H1 (cell line): ENCODE measurements at regions not wholly inside any gene's neighbourhood (a gene's known extent, or its start where the extent isn't known, plus 50 kb on each side); places are given as distances from the start of the nearest gene placed in this dataset.

Experiments
- CTCF ChIA-PET: fragments of 300-600 bp; sonication (Branson Sonifier 250); formaldehyde crosslinking; loops from one replicate; lab custom pipeline; 2021; ENCODE audit not compliant: partially characterized antibody; lab: Charles Lee
- POLR2A ChIA-PET: fragments of 300-600 bp; sonication (Branson Sonifier 250); formaldehyde crosslinking; loops from one replicate; lab custom pipeline; 2021; ENCODE audit warnings: inconsistent platforms; ENCODE audit not compliant: partially characterized antibody; lab: Charles Lee
- DNase-seq, 2 experiments: peaks; one replicate each; pipeline versions ENCODE4 v3.0.0 to v3.0.0-alpha.2; 2010 to 2022; ENCODE audit warnings: low spot score in 2 of 2, low read depth in 1 of 2, mixed read lengths in 1 of 2
- FAIRE-seq: peaks from 2 replicates; lab custom pipeline; 2011; peaks lifted over from hg19 to GRCh38; lab: Jason Lieb, UNC
- H2AFZ ChIP-seq: 2 replicates; pipeline ENCODE4 v1.8.1; 2012; ENCODE audit warnings: low read length, inconsistent platforms
- H2AK5ac ChIP-seq: 2 replicates; pipeline ENCODE4 v1.6.1; 2013; ENCODE audit warnings: low read depth, low read length
- H2BK120ac ChIP-seq: replicated peaks from 2 replicates; pipeline ENCODE3; 2013; ENCODE audit warnings: low read depth, low read length, inconsistent platforms
- H2BK12ac ChIP-seq: 2 replicates; pipeline ENCODE4 v1.6.1; 2013; ENCODE audit warnings: low read depth, low read length
- H2BK15ac ChIP-seq: 2 replicates; pipeline ENCODE4 v1.6.1; 2013; ENCODE audit warnings: low read length
- H2BK20ac ChIP-seq: 2 replicates; pipeline ENCODE4 v1.6.1; 2013; ENCODE audit warnings: low read length
- H2BK5ac ChIP-seq: 2 replicates; pipeline ENCODE4 v1.6.1; 2013; ENCODE audit warnings: low read depth, low read length
- H3K14ac ChIP-seq: 2 replicates; pipeline ENCODE4 v1.6.1; 2013; ENCODE audit warnings: inconsistent platforms; ENCODE audit not compliant: insufficient read length
- H3K18ac ChIP-seq: 2 replicates; pipeline ENCODE4 v1.6.1; 2013; ENCODE audit warnings: low read length; ENCODE audit errors: extremely low read depth
- H3K23ac ChIP-seq: 2 replicates; pipeline ENCODE4 v1.6.1; 2013; ENCODE audit warnings: inconsistent platforms; ENCODE audit not compliant: insufficient read length
- H3K23me2 ChIP-seq: 2 replicates; pipeline ENCODE4 v1.6.1; 2013; ENCODE audit warnings: low read depth, low read length
- H3K27ac ChIP-seq: 2 replicates; pipeline ENCODE4 v1.6.1; 2011; ENCODE audit warnings: low read depth, low read length, inconsistent platforms
- H3K27me3 ChIP-seq, 4 experiments: replicated peaks in 1 of 4; 1 replicate in 1 of 4; 2 replicates in 3 of 4; pipeline versions ENCODE4 v1.6.1 to v1.8.1; 2011 to 2013; ENCODE audit warnings: low read length in 3 of 4, mild to moderate bottlenecking in 3 of 4, inconsistent platforms in 2 of 4, mixed read lengths in 2 of 4, moderate library complexity in 1 of 4; ENCODE audit not compliant: control insufficient read depth in 3 of 4, insufficient read depth in 3 of 4; ENCODE audit errors: extremely low read depth in 1 of 4
- H3K36me3 ChIP-seq, 4 experiments: 2 replicates each; pipeline versions ENCODE4 v1.6.1 to v1.8.1; 2011 to 2013; ENCODE audit warnings: mild to moderate bottlenecking in 4 of 4, low read length in 3 of 4, moderate library complexity in 2 of 4, control low read depth in 1 of 4, inconsistent platforms in 1 of 4; ENCODE audit not compliant: insufficient read depth in 4 of 4, control insufficient read depth in 2 of 4
- H3K4ac ChIP-seq: replicated peaks from 2 replicates; pipeline ENCODE3; 2013; ENCODE audit warnings: low read length, low read depth, mixed read lengths, inconsistent platforms; ENCODE audit not compliant: insufficient read length
- H3K4me1 ChIP-seq, 4 experiments: replicated peaks in 1 of 4; 1 replicate in 1 of 4; 2 replicates in 3 of 4; pipeline versions ENCODE4 v1.6.1 to v1.8.1; 2011 to 2013; ENCODE audit warnings: low read length in 3 of 4, inconsistent platforms in 2 of 4, mixed read lengths in 1 of 4; ENCODE audit not compliant: insufficient read depth in 4 of 4, control insufficient read depth in 3 of 4
- H3K4me2 ChIP-seq, 2 experiments: 2 replicates each; pipeline versions ENCODE4 v1.6.1 to v1.8.1; 2011 to 2013; ENCODE audit warnings: low read depth in 2 of 2, low read length in 2 of 2, control low read depth in 1 of 2, inconsistent platforms in 1 of 2, mild to moderate bottlenecking in 1 of 2; ENCODE audit not compliant: insufficient read depth in 1 of 2
- H3K4me3 ChIP-seq, 4 experiments: fragments of 200-600, 300-600 bp in 1 of 4; sonication (generic), shearing (Covaris generic), sonication (Bioruptor Twin) in 1 of 4; 2 replicates each; pipeline versions ENCODE4 v1.5.1 to v1.8.1; 2011 to 2016; ENCODE audit warnings: low read length in 4 of 4, low read depth in 3 of 4, control low read depth in 2 of 4, inconsistent platforms in 2 of 4, mild to moderate bottlenecking in 2 of 4, mixed read lengths in 1 of 4, moderate library complexity in 1 of 4; ENCODE audit not compliant: insufficient read depth in 2 of 4; ENCODE audit errors: extremely low read depth in 1 of 4
- H3K56ac ChIP-seq: replicated peaks from 2 replicates; pipeline ENCODE3; 2013; ENCODE audit warnings: low read depth, mild to moderate bottlenecking, mixed read lengths, low read length, inconsistent platforms; ENCODE audit not compliant: insufficient read length
- H3K79me1 ChIP-seq: 2 replicates; pipeline ENCODE4 v1.6.1; 2013; ENCODE audit warnings: low read depth, low read length, control low read depth
- H3K79me2 ChIP-seq, 2 experiments: 2 replicates each; pipeline versions ENCODE4 v1.6.1 to v1.8.1; 2012 to 2013; ENCODE audit warnings: low read length in 2 of 2, mild to moderate bottlenecking in 2 of 2, inconsistent platforms in 1 of 2; ENCODE audit not compliant: insufficient read depth in 2 of 2, control insufficient read depth in 1 of 2
- H3K9ac ChIP-seq, 4 experiments: replicated peaks in 1 of 4; 1 replicate in 1 of 4; 2 replicates in 3 of 4; pipeline versions ENCODE4 v1.6.1 to v1.8.1; 2011 to 2013; ENCODE audit warnings: low read depth in 3 of 4, low read length in 3 of 4, control low read depth in 2 of 4, mild to moderate bottlenecking in 2 of 4, moderate library complexity in 2 of 4, inconsistent platforms in 1 of 4; ENCODE audit errors: extremely low read depth in 1 of 4
- H3K9me3 ChIP-seq, 2 experiments: 2 replicates each; pipeline versions ENCODE4 v1.6.1 to v1.8.1; 2012 to 2013; ENCODE audit warnings: mild to moderate bottlenecking in 2 of 2, moderate library complexity in 2 of 2, control low read depth in 1 of 2, inconsistent platforms in 1 of 2, low read depth in 1 of 2, low read length in 1 of 2, mixed read lengths in 1 of 2; ENCODE audit not compliant: insufficient read depth in 2 of 2
- H4K20me1 ChIP-seq, 2 experiments: replicated peaks in 1 of 2; 2 replicates each; pipeline versions ENCODE3 to v1.8.1; 2011 to 2013; ENCODE audit warnings: inconsistent platforms in 2 of 2, low read length in 2 of 2, mild to moderate bottlenecking in 1 of 2; ENCODE audit not compliant: insufficient read depth in 2 of 2, control insufficient read depth in 1 of 2
- H4K5ac ChIP-seq: 2 replicates; pipeline ENCODE4 v1.6.1; 2013; ENCODE audit warnings: low read length, low read depth, mixed read lengths, inconsistent platforms; ENCODE audit not compliant: insufficient read length
- H4K8ac ChIP-seq: 2 replicates; pipeline ENCODE4 v1.8.0; 2013; ENCODE audit warnings: mild to moderate bottlenecking, moderate library complexity, low read length, inconsistent platforms; ENCODE audit not compliant: insufficient read depth; ENCODE audit errors: extremely low read depth
- H4K91ac ChIP-seq: replicated peaks from 2 replicates; pipeline ENCODE3; 2013; ENCODE audit warnings: low read length, mixed read lengths, inconsistent platforms; ENCODE audit not compliant: insufficient read length
- CBX5 ChIP-seq: fragments of 300-800, 300-1000 bp; sonication (generic); IDR thresholded peaks from 2 replicates; pipeline ENCODE4 v1.7.1; 2016; ENCODE audit warnings: antibody characterized with exemption, low read length, low read depth
- CHD1 ChIP-seq: IDR thresholded peaks from 2 replicates; pipeline ENCODE4 v1.6.1; 2012; ENCODE audit warnings: low read depth, low read length, improper control_type of control experiment
- EGR1 ChIP-seq: IDR thresholded peaks from 2 replicates; pipeline ENCODE4 v1.6.1; 2011; ENCODE audit warnings: low read depth, low read length, borderline replicate concordance
- RAD21 ChIP-seq, 2 experiments: IDR thresholded peaks in 1 of 2; conservative IDR thresholded peaks in 1 of 2; 2 replicates each; pipeline ENCODE4 v1.6.1; 2011; ENCODE audit warnings: low read depth in 2 of 2, low read length in 2 of 2, improper control_type of control experiment in 1 of 2, inconsistent platforms in 1 of 2, mild to moderate bottlenecking in 1 of 2, moderate library complexity in 1 of 2
- RFX5 ChIP-seq: IDR thresholded peaks from 2 replicates; pipeline ENCODE4 v1.6.1; 2011; ENCODE audit warnings: low read depth, low read length, improper control_type of control experiment, borderline replicate concordance
- TAF1 ChIP-seq: IDR thresholded peaks from 2 replicates; pipeline ENCODE4 v1.6.1; 2011; ENCODE audit warnings: mild to moderate bottlenecking, low read depth, low read length
- YY1 ChIP-seq: IDR thresholded peaks from 2 replicates; pipeline ENCODE4 v1.6.1; 2011; ENCODE audit warnings: low read depth, mild to moderate bottlenecking, low read length
- WGBS, 2 experiments: shearing (Covaris generic) in 1 of 2; methylation state at CpG; one replicate each; pipeline versions ENCODE4 v1.1.6 to v1.1.7; 2013 to 2015; ENCODE audit warnings: low lambda C conversion rate in 2 of 2, mixed read lengths in 2 of 2, inconsistent platforms in 1 of 2, low coverage in 1 of 2, missing lambda C conversion rate in 1 of 2; ENCODE audit not compliant: insufficient replicate concordance in 2 of 2, insufficient coverage in 1 of 2, insufficient read length in 1 of 2; ENCODE audit errors: extremely low coverage in 1 of 2, missing lambda C conversion rate in 1 of 2; 5-methylcytosine and 5-hydroxymethylcytosine counted together

DNA sequence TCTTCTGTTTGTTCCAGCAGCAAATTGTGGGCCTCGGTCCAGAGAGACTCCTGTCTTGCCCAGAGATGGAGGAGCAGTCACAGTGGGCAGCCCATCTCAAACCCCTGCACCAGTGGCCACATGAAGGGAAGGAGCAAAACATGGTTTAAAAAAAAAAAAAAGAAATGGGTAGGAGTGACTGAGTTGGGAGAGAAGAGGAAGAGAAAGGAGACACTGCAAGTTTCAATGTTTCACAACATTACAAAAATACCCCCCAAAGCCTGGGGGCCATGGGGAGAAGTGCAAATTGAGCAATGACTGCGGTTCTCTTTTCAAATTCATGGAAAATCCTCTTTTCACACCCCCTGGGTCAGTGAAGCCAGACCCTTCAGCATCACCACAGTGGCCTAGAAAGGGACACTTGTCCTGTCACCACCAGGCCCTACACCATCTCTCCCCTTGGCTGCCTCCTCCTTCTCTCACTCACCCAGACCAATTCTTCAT is 117.1 kb downstream of the ZFP36L2 start:
- no peak overlapping the region for H3K56ac ChIP-seq
- H2BK15ac ChIP-seq = no peak overlapping the region
- no peak overlapping the region for H4K91ac ChIP-seq
- H3K27ac ChIP-seq = no peak overlapping the region
- WGBS, 2 experiments = 100% methylated on average over 2 of the region's 2 CpGs; no CpG with 5 or more reads in 1 of the 2 experiments
- H3K4me1 ChIP-seq = peaks cover 0 to 4% (median 0%) of the 10 kb centered on the region in 4 experiments; a peak in 3 of 7 replicates
- H4K8ac ChIP-seq = no peak overlapping the region
- H2BK120ac ChIP-seq = no peak overlapping the region
- H3K4me3 ChIP-seq = no peak overlapping the region
- DNase-seq = no peak
- H2AFZ ChIP-seq = no peak overlapping the region
- H3K27me3 ChIP-seq = no peaks in the 10 kb centered on the region; a peak in 1 of 7 replicates
- no peak overlapping the region for H3K4ac ChIP-seq
- no peak overlapping the region for H2BK12ac ChIP-seq
- H2BK5ac ChIP-seq = no peak overlapping the region
- H3K23me2 ChIP-seq = no peaks in the 10 kb centered on the region
- no peak overlapping the region for H2AK5ac ChIP-seq
- H3K36me3 ChIP-seq = no peaks in the 10 kb centered on the region
- no peaks in the 10 kb centered on the region for H4K20me1 ChIP-seq
- H3K9ac ChIP-seq = no peak overlapping the region
- H3K18ac ChIP-seq = no peak overlapping the region
- H3K79me2 ChIP-seq = no peaks in the 10 kb centered on the region
- H3K23ac ChIP-seq = no peak overlapping the region
- ChIA-PET POLR2A (no interaction called here), CTCF (interaction anchor here (1.0 to 8.2 kb wide), 4 partner anchors 16 to 264 kb away, joined by 3 to 73 read pairs (median 6); no protein-coding TSS in a partner anchor)
- H2BK20ac ChIP-seq = no peak overlapping the region
- no peak for FAIRE-seq
- no peak overlapping the region for H3K14ac ChIP-seq
- H4K5ac ChIP-seq = no peak overlapping the region
- H3K9me3 ChIP-seq = no peaks in the 10 kb centered on the region
- H3K4me2 ChIP-seq = no peak overlapping the region
- H3K79me1 ChIP-seq = no peaks in the 10 kb centered on the region
- TF ChIP-seq EGR1 (no peak), RAD21 (IDR thresholded peaks at IDR 0.05 in 1 of 2, conservative IDR thresholded peaks at IDR 0.05 in 1 of 2; ENCODE audit: low read depth in 2 of 2, low read length in 2 of 2) (no peak), TAF1 (no peak), RFX5 (no peak), CBX5 (no peak), YY1 (no peak), CHD1 (no peak)
